Endometrium (tissue), 2 donors: ENCODE measurements at regions not wholly inside any gene's neighbourhood (a gene's known extent, or its start where the extent isn't known, plus 50 kb on each side); places are given as distances from the start of the nearest gene placed in this dataset.
A peak's percentile ranks its signal among the peaks of the same experiment; 100 is the strongest.
"Not testable (repeated sequence)": the region's sequence is repeated elsewhere in the genome, so short reads cannot be mapped to it uniquely, and the experiment has no call there.

Experiments used
- FAIRE-seq: peaks from 2 replicates; lab custom pipeline; 2012; peaks lifted over from hg19 to GRCh38; lab: Jason Lieb, UNC
- donor health status: control.
- donor health status: control.

DNA sequence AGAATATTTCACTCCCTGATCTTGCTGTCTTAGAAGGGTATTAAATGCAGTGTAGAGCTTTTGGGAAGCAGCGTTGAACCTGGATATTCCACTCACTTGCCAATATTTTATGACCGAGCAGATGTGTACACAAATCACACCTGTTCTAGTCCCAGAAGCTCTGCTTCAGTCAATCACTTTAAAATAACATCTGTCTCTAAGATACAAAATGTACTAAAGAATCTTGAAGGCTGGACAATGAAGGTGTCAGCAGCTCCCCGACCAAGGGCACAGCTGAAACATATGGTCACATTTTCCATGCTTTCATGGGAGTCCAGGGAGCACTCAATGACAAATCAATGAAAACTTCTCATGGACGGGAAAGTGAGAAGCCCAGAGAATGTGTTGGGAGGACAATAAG lies 668.3 kb downstream of the PRIM2 start:
- not testable (repeated sequence) for FAIRE-seq

DNA sequence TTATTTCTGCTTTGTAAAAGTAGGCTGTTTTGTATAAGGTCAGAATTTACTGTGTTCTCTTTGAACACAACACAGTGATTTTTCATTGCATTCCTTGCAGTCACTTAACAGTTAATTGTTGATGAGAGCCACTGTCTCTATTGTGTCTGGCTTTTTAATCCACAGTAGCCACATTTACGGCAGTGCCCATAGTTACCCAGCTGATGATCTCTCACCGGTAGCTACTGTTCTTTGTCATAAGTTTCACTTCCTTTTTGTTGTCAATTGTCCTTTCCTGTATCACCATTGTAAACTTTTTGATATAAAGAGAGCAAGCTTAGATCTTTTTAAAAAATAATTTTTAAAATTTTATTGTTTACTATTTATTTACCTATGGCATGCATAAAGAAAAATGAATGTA lies 669.2 kb downstream of the PRIM2 start:
- not testable (repeated sequence) for FAIRE-seq

DNA sequence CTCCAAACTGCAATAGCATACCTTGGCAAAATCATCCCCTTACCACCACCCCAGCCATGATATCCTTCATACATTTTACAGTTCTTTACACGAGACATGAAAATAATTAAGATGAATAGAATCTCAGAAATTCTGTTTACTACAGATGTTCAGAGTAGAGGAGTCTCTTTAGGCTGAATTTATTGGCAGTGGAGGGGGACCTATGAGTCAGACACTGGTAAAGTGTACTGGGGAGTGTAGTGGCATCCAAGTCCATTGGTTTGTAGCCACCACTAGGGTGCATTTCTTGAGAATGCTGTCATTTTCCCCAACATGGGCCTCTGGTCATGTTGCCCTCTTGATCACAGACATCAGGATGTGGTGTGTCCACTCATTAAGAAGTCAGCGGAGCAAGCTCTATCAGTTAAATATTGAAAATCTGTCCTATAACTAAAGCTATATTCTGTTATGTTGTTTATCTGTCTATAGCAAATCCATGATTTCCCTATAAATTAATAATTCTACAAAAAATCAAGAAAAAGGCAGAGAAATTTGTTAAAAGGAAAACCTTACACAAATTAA lies 672.2 kb downstream of the PRIM2 start:
- FAIRE-seq: not testable (repeated sequence)

DNA sequence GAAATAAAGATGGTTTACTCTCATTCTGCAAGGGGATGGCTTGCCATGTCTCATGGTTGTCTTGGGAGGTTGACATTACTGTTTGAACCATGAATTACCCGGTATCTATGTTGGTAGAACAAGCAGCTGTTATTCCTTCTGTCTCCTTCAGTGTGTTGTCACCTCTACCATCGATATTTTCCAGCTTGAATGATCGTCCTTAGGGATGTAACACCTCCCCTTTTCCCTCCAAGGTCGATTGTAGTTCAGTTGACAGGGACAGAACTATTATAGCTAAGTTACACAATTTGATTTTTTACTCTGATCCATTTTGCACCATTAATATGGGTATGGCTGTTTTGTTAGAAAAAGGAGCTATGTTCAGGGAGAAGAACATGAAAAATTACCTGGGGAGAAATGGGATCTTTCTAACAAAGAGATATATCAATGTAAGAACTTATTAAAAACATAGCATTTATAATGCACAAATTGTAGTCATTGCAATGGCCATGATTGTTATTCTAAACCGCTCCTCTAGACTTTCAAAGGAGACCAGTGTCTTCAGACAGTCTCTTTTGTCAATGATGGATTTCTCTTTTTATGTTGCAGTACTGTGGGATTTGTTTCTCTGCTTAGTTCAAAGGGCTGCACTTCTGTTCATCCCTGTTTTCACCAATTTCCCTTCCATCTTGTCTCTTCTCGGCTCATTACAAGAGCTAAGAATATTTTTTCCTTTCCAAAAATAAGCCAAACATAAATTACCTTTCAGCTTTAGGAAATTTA lies 681.6 kb downstream of the PRIM2 start:
- FAIRE-seq: not testable (repeated sequence)

DNA sequence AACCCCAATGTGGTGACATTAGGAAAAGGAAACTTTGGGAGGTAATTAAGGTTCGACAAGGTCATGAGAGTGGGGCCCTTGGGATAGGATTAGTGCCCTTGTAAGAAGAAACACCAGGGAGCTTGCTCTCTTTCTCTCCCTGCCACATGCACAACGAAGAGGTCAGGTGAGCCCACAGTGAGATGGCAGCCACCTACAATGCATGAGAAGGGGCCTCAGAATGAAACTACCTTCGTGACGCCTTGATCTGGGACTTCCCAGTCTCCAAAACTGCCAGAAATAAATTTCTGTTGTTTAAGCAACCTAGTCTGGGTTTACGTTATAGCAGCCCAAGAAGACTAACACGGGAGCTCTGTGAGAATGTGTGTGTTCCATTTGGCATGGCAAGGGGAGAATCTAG lies 682.8 kb downstream of the PRIM2 start:
- not testable (repeated sequence) for FAIRE-seq

DNA sequence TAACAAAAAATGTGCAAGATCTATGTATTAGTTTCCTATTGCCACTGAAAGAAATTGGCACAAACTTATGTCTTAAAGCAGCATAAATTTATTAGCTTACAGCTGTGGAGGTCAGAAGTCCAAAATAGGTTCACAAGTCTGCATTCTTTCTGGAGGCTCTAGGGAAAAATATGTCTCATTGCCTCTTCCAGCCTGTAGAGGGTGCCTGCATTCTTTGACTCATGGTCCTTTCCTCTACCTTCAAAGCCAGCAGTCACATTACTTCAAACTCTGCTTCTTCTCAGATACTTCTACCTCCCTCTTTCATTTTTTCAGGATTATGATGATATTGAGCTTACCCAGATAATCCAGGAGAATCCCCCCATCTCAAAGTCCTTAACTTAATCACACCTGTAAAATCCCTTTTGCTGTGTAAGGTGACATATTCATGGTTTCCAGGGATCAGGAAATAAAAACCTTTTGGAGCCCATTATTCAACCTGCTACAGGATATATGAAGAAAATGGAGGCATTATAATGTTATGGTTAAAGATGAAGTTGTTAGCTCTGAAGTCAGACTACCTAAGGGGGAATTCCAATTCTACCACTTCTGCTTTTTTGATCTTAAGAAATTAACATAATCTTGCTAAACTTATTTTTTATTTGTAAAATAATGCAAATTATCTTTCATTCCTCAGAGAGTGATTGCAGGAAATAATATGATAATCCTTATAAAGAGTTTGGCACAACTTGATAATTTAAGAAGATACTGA lies 686.2 kb downstream of the PRIM2 start:
- peak; percentile 76 for FAIRE-seq

DNA sequence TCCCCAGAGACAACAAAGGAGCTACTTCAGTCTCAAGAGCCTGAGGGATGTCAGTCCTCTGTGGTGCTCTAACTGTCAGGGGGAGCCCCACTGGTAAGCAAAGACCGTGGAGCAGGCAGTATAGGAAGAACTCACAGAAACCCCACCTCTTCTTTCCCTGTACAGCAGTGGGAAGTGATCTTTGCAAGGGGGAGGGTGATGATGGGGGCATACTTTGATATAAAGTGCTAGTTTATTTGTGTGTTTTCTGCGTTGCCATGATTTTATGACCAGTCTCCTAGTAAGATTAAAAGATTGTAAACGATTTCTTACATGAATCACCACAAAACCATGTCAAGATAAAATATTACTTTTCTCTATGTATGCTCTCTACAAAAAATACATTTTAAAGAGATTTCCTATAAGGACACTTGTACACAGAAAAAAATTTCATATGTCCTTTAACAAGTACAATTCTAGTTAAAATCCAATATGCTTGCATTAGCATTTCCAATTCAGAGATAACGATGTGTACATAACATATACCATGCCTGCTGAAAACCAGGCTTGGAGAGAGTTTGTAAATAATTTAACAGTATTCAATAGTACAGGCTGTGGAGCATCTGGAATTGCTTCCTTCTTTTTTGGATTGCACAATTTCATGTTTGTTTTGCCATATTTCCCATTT lies 690.0 kb downstream of the PRIM2 start:
- FAIRE-seq: peak; percentile 93

DNA sequence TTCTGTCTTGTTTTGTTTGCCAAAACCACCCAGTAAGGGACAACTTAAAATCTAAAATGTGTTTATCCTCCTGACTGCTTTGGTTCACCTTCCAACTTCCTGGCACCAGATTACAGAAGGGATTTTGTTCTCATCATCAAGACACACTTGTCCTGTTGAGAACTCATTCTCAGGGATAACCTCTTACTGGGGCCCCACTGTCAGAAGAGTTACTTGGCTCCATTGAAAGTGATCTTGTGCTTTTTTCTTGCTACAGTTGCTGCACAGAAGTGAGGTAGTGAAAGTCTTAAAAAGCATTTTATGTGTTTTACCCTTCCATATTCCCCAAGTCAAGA lies 690.5 kb downstream of the PRIM2 start:
- not testable (repeated sequence) for FAIRE-seq

DNA sequence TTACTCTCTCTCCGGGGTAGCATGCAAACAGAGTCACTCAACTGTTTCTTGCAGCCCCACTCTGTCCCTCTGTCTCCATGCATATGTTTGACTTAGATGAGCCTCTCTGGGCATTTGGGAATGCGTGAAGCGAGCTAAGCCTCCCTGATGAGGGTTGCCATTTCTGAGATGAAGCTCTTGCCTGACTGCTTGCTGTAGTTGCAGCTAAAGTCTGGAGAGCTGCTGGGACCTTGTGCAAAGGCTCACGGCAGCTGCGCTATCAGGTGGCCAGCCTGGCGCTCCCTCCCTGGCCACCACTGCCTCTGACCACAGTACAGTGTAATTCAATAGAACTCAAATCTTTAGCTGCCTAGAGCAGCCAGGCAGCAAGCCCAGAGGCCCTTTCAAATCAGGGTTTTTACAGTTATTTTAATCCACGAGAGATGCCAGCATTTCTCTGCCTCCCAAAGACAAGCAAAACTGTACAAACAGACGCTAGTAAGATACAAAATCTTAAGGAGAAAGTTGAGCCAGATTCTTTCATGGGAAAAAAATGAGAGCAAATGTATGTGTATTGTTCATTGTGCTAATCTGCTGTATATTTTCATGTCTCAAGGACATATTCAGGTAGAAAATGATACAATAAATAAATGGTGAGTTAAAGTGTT lies 694.6 kb downstream of the PRIM2 start:
- FAIRE-seq: not testable (repeated sequence)

DNA sequence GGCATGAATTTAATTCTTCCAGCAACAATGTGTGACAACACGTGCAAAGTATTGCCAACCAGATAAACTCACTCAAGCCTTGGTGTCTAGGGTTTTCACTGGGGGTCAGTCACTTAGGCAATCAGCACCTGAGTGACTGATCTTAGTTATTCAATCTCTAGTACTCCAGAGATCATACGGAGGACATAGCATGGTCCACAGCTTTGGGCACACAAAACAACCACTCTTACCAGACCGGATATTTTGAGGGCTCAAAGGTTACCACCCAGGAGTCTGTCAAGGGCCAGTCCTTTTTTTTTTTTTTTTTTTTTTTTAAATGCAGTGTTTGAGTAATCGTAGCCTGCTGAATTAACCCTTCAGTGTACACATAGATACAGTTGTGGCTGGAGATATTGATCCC lies 699.2 kb downstream of the PRIM2 start:
- FAIRE-seq: not testable (repeated sequence)

DNA sequence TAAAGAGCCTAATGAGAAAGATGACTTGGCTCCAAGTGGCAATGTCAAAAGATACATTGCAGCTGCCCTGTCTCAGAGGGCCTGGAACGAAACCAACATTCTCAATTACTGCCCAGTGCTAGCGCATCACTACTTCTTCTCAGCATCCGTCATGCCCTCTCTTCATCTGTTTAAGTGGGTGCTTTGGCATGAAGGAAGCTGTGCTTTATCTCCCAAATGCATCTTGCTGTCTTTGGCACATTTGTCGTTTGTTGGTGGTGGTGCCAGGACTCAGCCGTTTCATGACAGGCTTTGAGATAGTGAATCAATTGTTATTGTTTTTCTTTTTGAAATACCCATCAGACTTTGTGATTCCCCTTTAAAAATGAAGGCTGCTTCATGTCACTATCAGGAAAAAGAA lies 710.8 kb downstream of the PRIM2 start:
- FAIRE-seq: not testable (repeated sequence)

DNA sequence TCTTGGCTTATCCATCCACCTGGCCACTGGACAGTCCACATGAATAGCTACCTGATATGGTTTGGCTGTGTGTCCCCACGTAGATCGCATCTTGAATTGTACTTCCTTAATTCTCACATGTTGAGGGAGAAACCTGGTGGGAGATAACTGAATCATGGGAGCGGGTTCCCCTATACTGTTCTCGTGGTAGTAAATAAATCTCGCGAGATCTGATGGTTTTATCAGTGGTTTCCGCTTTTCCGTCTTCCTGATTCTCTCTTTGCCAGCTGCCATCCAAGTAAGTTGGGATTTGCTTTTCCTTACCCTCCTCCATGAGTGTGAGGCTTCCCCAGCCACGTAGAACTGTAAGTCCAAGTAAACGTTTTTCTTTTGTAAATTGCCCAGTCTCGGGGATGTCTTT lies 720.8 kb downstream of the PRIM2 start:
- FAIRE-seq: not testable (repeated sequence)

DNA sequence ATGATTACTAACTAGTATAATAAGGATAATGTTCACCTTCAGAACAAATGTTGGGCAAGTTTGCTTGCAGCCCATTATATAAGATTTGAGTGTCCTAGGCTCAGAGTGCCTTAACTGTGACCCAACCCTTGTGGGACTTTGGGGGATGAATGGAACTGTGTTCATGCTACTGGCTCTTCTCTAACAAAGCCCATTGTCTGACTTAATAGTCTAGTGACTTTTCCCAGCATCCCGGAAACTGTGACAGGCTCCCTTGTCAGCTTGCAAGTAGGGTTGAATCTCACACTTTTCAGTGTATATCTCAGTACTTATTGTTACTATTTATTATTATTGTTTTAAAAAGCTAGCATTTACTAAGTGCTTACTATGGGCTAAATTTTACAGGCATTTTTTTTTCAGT lies 729.2 kb downstream of the PRIM2 start:
- FAIRE-seq: not testable (repeated sequence)

DNA sequence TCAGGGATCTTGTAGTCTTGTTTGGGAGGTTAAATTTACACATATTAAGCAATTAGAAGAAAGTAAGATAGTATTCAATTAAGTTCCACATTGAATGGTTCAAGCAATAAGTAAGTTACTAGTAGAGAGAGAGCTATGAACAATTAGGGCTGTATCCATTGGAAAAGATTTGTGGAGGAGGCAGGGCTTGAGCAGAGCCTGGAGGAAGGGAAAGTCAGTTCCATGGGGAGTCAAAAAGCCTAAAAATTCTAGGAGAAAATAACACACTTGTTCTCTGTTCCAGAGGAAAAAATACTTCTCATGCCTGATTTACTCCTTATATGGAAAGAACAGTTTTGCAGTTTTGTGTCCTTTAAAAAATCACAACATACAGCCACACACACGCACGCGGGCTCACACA lies 730.0 kb downstream of the PRIM2 start:
- FAIRE-seq: not testable (repeated sequence)

DNA sequence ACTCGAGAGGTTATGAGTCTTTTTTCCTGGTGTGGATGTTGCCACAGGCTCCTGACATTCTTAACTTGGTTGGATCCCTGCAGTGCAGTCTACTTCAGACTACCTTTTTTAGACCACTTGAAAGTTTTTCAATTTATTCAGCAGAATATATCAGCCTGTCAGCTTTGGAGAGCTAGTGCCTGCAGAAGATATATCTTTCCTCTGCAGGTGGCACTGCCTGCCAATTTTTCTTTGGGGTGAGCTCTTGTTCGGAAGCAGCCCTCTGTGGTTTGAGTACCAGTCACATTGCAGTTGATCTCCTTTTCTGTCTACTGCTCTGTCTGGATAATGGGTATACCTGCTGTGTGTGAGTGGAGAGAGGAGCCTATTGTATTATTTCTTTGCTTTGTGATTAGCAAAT lies 730.4 kb downstream of the PRIM2 start:
- FAIRE-seq: not testable (repeated sequence)

DNA sequence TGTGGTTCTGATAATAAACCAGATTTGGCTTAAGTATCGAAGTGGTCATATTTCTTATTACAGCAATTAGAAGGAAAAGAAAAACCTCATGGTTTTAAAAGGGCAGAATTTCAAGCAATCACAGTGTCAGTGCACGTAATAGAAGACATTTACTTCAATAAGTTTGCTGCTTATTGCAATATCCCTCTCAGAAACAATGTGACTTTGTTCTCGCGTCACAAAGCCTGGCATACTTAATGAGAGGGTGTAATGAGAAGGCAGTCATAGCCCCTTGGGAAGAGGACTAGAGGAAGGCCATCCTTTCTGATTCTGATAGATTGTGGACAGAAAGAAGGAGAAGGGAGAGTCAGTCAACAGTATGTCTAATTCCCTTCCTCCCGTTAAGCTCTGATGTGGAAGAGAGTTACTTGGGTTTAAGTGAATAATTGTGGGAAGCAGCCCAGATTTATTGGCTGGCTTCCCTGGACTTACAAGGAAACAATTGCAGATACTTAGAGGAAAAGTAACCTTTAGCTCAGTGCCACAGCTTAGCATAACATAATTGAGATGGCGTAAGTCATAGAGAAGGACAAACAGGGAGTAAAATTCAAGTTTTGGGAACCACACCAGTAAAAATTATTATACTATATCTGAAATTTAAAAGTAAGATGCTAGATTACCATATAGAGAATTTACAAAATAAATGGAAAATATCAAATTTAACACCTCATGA lies 738.2 kb downstream of the PRIM2 start:
- FAIRE-seq: not testable (repeated sequence)

DNA sequence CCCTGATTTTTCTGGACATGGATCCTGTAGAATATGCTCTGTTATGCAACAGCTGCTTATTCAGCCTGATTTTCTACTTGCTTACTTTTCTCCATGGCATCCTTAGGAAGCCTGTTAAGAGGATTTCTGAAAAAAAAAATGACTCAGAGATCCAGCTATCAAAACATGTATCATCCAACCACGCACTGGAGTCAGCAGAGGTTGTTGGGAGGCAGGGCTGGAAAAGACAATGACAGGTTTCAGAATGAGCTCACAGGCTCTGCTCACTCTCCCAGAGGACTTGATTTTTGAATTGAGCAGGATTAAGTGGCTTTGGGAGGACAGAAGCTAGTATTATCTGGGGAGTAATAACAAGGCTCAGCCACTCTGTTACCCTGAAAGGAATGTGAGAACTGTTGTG lies 742.3 kb downstream of the PRIM2 start:
- FAIRE-seq: not testable (repeated sequence)

DNA sequence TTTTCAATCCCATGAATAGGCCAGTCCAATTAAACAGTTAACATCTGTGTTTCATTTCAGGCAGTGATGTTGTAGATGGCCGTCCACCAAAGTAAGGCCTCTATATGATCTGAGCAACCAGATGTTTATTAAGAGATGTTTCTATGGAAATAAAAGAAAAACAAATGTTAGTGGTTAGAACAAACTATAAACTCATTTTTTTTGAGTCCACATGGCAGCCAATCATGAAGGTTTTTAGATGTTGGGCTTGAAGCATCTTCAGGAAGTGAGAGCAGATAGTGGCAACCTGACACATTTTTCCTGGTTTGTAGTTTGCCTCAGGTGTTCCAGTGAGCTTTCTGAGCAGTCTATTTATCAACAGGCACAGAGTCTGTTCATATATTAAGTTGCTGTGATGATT lies 746.1 kb downstream of the PRIM2 start:
- FAIRE-seq: not testable (repeated sequence)

DNA sequence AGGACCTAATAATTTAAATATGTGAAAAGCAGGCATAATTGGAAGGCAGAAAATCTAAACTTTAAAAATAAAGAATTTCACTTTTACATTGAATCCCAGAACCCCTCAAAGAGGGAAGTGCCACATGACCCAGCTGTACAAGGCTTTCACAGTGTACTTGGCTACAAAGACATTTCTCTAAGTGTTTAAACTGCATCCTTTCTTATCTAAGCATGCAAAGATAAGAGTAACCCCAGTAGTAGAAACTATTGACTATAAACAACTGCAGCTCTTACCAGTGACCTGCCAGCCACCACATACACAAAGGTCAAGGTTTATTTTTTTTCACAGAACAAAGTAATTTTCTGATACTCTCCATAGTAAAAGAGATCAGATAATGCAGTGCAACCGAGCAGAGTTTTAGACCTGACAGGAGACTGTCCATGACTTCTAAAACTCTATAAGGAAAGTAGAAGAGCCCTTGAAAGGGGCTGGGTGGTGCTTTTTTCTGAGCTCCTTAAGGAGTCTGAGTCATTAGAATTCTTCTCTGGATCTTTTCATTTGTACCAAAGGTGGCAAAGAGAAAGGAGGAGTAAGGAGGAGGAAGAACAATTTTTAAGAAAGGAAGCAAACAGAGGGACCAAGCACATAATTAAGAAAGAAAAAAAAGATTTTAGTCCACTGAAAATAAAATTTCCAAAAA lies 750.6 kb downstream of the PRIM2 start:
- not testable (repeated sequence) for FAIRE-seq

DNA sequence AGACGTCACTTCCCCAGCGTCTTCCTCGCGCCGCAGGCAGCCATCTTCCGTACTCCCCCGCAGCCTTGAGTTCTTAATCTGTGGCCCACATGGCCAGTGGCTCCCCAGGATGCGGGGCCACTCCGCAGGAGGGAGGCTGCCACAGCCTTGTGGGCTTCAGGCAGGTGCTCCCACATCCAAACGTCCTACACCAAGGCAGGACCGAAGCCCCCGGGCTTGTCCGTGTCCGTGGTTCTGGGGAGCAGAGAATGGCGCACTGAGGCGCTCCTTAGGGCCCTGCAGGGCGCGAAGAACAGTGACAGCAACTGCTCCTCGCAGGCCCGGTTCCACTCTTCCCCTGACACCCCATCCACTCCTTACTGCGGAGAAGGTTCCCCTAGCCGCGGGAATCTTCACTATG lies 755.8 kb downstream of the PRIM2 start:
- FAIRE-seq: no peak

DNA sequence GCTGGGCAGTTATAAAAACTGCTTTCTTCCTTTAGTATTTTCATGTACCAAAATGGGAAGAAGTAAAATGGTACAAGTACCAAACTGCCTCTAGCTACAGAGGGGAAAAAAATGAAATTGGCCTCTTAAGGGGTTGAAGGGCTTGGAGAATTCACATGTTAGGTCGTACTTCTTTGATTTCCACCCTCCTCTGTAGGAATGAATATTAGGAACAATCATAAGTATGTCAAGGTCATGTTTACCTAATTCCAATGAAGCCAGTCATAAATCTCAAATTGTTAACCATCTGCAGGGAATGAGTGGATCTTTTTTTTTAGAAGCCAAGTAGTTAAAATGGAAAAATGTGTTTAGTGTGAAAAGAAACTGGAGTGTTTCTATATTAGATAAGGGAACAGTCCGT lies 772.6 kb downstream of the PRIM2 start:
- peak; percentile 54 for FAIRE-seq
